HCT116 (cell line): ENCODE measurements at regions not wholly inside any gene's neighbourhood (a gene's known extent, or its start where the extent isn't known, plus 50 kb on each side); places are given as distances from the start of the nearest gene placed in this dataset.

ENCODE experiments used
- ATF3 ChIP-seq: IDR thresholded peaks from 2 replicates; pipeline ENCODE4 v1.6.1; 2012
- CTCF ChIP-seq, 3 experiments: fragments of 200-600 bp in 1 of 3; sonication (generic) in 1 of 3; IDR thresholded peaks in 2 of 3; conservative IDR thresholded peaks in 1 of 3; 2 replicates each; pipeline ENCODE4 v1.5.1; 2012 to 2017; ENCODE audit warnings: low read depth in 2 of 3, low read length in 2 of 3, antibody characterized with exemption in 1 of 3, borderline replicate concordance in 1 of 3, control low read depth in 1 of 3, mild to moderate bottlenecking in 1 of 3, mixed read lengths in 1 of 3, mixed run types in 1 of 3, moderate library complexity in 1 of 3; ENCODE audit not compliant: insufficient read depth in 1 of 3
- EZH2 ChIP-seq: fragments of 200-600 bp; sonication (generic); IDR thresholded peaks from 2 replicates; pipeline ENCODE4 v1.6.1; 2017; ENCODE audit warnings: antibody characterized with exemption, mixed run types
- FOSL1 ChIP-seq: IDR thresholded peaks from 2 replicates; pipeline ENCODE4 v1.6.1; 2012; ENCODE audit warnings: low read depth
- MAX ChIP-seq: IDR thresholded peaks from 2 replicates; pipeline ENCODE4 v1.6.1; 2012
- POLR2A ChIP-seq: IDR thresholded peaks from 2 replicates; pipeline ENCODE4 v1.7.0; 2011; ENCODE audit warnings: borderline replicate concordance; ENCODE audit not compliant: insufficient read depth, insufficient read length; ENCODE audit errors: extremely low read depth
- POLR2AphosphoS5 ChIP-seq: IDR thresholded peaks from 2 replicates; pipeline ENCODE4 v1.6.1; 2011; ENCODE audit warnings: mild to moderate bottlenecking, low read depth, low read length, moderate library complexity
- REST ChIP-seq: IDR thresholded peaks from 2 replicates; pipeline ENCODE4 v1.6.1; 2012; ENCODE audit warnings: low read depth
- SIN3A ChIP-seq: IDR thresholded peaks from 2 replicates; pipeline ENCODE4 v1.6.1; 2012; ENCODE audit warnings: low read depth
- TCF7L2 ChIP-seq: IDR thresholded peaks from 2 replicates; pipeline ENCODE4 v1.7.0; 2011; ENCODE audit warnings: borderline replicate concordance, inconsistent platforms; ENCODE audit not compliant: insufficient read depth, insufficient read length; ENCODE audit errors: extremely low read depth
- ZNF274 ChIP-seq: fragments of 200-500 bp; sonication (Bioruptor generic); IDR thresholded peaks from 2 replicates; pipeline ENCODE4 v1.6.1; 2014; ENCODE audit warnings: mild to moderate bottlenecking, low read depth, low read length, inconsistent platforms

GRCh38 chr9:99595796-99596195, 225.9 kb upstream of the NR4A3 start:
- TF ChIP-seq POLR2AphosphoS5 (no peak), CTCF (IDR thresholded peaks at IDR 0.05 in 2 of 3, conservative IDR thresholded peaks at IDR 0.05 in 1 of 3; ENCODE audit: borderline replicate concordance in 1 of 3, insufficient read depth in 1 of 3, low read depth in 2 of 3, low read length in 2 of 3) (no peak), EZH2 (no peak), POLR2A (no peak), MAX (no peak), ATF3 (no peak), ZNF274 (no peak), SIN3A (no peak), TCF7L2 (no peak), REST (no peak), FOSL1 (no peak)
